GM18867 (cell line): ENCODE measurements at regions not wholly inside any gene's neighbourhood (a gene's known extent, or its start where the extent isn't known, plus 50 kb on each side); places are given as distances from the start of the nearest gene placed in this dataset.

Experiments
- ATAC-seq: cut with Tn5 transposase; IDR thresholded peaks from one replicate; pipeline ENCODE4 v1.9.1; 2021; ENCODE audit warnings: mild to moderate bottlenecking, moderate library complexity; ENCODE audit not compliant: unreplicated experiment

DNA sequence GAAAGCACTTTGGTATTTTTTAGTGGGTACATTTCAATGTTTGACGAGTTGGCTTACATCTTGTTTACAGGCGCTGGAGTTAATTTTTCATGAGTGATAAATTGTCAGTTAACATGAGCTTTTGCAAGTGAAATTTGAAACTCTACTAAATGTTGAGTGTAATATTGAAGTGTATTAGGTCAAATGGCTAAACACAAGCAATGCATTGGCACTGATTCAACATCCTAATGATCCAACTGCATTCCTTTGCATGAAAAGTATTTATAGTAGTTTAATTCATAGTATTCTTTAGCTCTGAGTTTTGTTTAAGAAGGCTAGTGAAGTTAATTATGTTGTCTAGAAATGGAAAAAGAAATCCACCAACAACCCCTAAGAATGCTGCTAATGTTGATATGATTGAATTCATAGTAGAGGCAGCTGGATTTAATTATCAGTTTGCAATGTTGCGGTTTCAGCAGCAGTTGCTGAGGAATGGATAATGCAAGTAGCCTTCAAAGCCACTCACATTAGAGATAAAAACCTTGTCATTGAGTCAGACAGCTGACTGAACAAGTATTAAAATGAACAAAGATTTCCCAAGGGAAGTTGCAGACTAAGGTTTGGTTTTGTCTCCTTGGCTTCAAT lies 245.6 kb upstream of the GOLIM4 start:
- ATAC-seq, result no peak

GRCh38 chr3:168338161-168338560 lies 242.4 kb upstream of the GOLIM4 start:
- no peak for ATAC-seq

DNA sequence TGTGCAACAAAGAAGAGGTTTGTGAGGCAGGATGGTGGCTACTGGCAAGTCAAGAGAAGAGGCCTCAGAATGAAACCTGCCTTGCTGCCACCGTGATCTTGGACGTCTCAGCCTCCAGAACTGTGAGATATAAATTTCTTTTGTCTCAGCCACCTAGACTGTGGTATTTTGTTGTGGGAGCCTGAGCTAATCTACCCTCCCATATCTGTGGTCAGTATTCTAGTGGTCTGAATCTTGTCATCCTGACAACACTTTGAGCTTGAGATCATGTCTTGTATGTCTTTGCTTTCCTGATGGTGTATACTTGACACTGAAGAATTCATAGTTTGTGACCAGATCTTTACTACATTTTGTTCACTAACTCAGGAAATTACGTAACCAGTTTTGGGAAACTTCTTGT lies 240.6 kb upstream of the GOLIM4 start:
- no peak for ATAC-seq

- ATAC-seq, result no peak
These were observed 237.7 kb upstream of the GOLIM4 start for GRCh38 chr3:168333410-168333935.

- no peak for ATAC-seq
These were observed 236.0 kb upstream of the GOLIM4 start for GRCh38 chr3:168331756-168332155.

- no peak for ATAC-seq
These were observed 235.3 kb upstream of the GOLIM4 start for GRCh38 chr3:168330983-168331382.

DNA sequence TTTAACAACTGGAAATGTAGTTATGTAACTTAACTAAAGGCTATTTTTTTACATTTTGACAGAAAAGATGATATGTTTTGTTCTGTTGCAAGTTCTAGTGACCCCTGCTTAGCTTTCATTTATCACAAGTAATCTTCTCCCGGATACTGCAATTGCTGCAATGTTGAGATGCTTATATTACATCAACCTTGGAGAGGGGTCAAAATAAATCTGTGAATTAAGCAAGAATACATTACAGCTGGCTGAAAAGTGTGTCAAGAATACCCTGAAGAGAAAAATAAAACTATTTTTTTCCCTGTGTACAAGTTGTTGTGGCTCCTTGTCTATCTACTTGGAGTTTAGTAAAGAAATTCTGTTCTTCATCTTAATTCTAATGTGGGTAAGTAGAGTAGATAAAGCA lies 232.1 kb upstream of the GOLIM4 start:
- ATAC-seq, result no peak

GRCh38 chr3:168325684-168326083 lies 230.0 kb upstream of the GOLIM4 start:
- ATAC-seq, result no peak

DNA sequence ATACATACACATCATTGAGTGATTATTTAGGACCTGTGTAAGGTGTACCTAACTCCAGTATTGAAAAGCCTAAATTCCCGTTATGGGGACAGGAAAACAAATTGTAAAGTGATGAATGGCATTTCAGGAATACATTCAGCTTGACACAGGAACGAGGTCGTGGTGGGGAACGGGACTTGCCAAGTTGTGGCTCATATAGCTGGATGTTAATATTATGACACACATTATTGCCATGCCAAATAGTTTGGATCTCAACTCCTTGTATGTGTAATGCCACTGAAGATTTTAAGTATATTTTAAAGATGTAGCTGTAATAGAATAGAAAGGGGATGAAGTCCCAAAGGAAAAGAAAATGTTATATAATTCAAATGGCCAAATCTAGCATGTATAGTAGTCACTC lies 227.2 kb upstream of the GOLIM4 start:
- ATAC-seq, result no peak

DNA sequence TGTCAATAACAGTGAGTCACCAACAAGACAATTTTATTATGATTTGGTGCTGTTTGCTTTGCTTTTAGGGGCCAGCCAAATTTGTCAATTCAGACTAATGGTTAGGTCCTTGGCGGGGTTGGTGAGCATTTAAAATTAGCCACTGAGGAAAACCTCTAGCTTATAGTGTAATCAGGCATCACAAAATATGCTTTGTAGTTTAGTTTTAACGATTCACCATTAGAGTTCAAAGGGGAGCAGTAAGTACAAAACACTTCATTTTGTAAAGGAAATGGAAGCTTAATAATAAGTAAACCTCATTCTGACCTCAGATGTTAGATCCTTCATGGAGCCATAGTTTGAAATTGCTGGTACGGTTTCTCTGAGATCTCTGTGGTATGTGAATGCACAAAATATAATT lies 218.4 kb upstream of the GOLIM4 start:
- ATAC-seq, result no peak

GRCh38 chr3:168312984-168313383 lies 217.3 kb upstream of the GOLIM4 start:
- ATAC-seq, result no peak

- no peak for ATAC-seq
These were observed 212.2 kb upstream of the GOLIM4 start for GRCh38 chr3:168307893-168308292.

- ATAC-seq, result peak; percentile 66
These were observed 199.3 kb upstream of the GOLIM4 start for GRCh38 chr3:168295027-168295426.

- ATAC-seq, result no peak
These were observed 196.6 kb upstream of the GOLIM4 start for GRCh38 chr3:168292296-168292695.

DNA sequence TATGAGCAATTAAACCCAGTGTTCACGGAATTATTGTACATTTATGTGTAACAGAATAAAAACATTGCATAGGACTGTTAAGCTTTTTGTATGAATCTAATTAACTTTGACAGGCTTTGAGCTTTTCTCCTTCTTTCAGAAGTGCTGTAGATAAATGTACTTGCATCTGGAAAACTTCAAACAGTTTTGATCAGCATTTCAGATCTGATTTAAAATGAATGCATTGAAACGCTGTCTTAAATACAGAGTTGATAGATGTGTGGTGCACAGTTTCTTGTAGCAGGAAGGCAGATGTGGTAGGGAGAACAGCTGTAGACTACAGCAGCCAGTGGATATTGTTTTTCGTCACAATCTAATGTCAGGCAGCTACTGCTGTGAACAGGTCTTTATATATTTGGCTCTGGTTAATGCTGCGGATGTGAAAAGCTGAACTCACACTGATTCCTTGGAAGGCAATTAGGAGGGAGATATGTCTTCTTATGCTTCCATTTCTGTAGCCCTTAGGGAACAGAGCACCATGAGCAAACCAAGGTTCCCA lies 193.8 kb upstream of the GOLIM4 start:
- ATAC-seq, result no peak

GRCh38 chr3:168288511-168289401 lies 193.0 kb upstream of the GOLIM4 start:
- no peak for ATAC-seq

GRCh38 chr3:168285506-168285905 lies 189.8 kb upstream of the GOLIM4 start:
- ATAC-seq, result no peak

DNA sequence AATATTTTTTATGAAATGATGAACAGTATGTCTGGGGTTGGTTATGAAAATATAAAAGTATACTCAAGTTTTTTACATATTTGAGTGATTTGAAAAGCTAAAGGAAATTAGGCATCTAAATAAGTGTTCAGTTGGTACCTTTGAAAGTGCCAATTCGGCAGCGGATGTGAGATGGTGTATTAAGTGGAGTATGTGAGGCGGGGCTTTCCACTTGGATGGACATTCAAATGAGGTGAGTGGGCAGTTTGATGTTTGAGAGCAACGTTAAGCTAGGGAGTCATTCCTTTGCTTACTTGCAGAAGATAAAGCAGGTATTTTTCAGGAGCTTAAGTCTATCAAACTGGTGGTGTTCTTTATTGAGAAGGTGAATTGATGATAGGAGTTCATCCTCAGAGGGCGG lies 189.0 kb upstream of the GOLIM4 start:
- peak; percentile 68 for ATAC-seq

DNA sequence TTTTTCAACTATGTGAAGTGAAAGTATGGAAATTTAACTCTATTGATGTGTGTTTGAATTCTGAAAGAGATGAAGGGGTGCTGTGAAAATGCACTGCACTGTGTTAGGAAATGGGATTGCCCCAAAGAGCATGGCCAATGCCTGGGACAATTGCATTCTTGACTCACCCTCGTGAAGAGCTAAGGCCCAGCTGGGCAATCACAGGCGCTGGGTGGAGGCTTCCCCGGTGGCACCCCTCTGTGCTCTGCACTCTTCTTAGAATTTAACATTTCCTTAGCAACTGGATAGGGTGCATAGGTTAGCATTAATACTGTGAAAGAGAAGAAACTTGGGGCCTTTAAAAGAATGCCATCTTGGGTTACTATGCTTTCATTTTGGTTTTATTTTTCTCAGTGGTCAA lies 179.9 kb upstream of the GOLIM4 start:
- ATAC-seq, result no peak

GRCh38 chr3:168273917-168274316 lies 178.2 kb upstream of the GOLIM4 start:
- peak; percentile 87 for ATAC-seq

DNA sequence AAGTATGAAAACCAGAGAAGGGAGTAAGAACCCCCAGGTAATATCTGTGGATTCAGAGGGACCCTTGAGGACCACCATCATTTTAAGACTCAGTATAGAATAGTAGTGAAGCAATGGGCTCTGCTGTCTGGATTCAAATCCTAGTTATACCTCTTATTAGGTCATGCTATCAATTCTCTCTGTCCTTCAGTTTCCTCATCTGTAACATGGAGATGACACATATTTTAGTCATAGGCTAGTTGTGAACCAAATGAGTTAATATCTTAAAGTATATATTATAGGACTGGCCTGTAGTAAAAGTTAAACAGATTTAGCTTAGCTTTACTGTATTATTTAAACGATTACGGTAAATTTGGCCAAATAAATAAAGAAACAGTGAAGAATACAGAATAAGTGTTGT lies 177.3 kb upstream of the GOLIM4 start:
- ATAC-seq, result no peak
